Mesothelial cell of epicardium (in vitro differentiated cells): ENCODE measurements at regions not wholly inside any gene's neighbourhood (a gene's known extent, or its start where the extent isn't known, plus 50 kb on each side); places are given as distances from the start of the nearest gene placed in this dataset.
"Not testable (repeated sequence)": the region's sequence is repeated elsewhere in the genome, so short reads cannot be mapped to it uniquely, and the experiment has no call there.

Experiments
- DNase-seq, 2 experiments: peaks; one replicate each; pipeline ENCODE4 v3.0.0; 2021; ENCODE audit warnings: low spot score in 2 of 2; ENCODE audit not compliant: unreplicated experiment in 2 of 2
- H3K27ac Mint-ChIP-seq: 2 replicates; pipeline ENCODE4 v1.8.0; 2021; ENCODE audit warnings: mixed read lengths
- H3K27me3 Mint-ChIP-seq: 2 replicates; pipeline ENCODE4 v1.8.0; 2021; ENCODE audit warnings: low read depth, mixed read lengths
- H3K36me3 Mint-ChIP-seq: 2 replicates; pipeline ENCODE4 v1.8.0; 2021; ENCODE audit warnings: mixed read lengths
- H3K4me1 Mint-ChIP-seq: 2 replicates; pipeline ENCODE4 v1.8.0; 2021; ENCODE audit warnings: mixed read lengths
- H3K4me3 Mint-ChIP-seq: 2 replicates; pipeline ENCODE4 v1.8.0; 2021; ENCODE audit warnings: mild to moderate bottlenecking, moderate library complexity, mixed read lengths
- H3K9me3 Mint-ChIP-seq: 2 replicates; pipeline ENCODE4 v1.8.0; 2021; ENCODE audit warnings: mixed read lengths
- CTCF ChIP-seq: fragments of 200-600 bp; sonication (generic); IDR thresholded peaks from one replicate; pipeline ENCODE4 v1.5.0; 2021; ENCODE audit warnings: antibody characterized with exemption; ENCODE audit not compliant: unreplicated experiment

GRCh38 chr10:123221418-123221817 lies 67.2 kb downstream of the BUB3 start:
- TF ChIP-seq CTCF = no peak
- DNase-seq = no peak
- no peaks in the 10 kb centered on the region for H3K4me1 Mint-ChIP-seq
- no peaks in the 10 kb centered on the region for H3K27me3 Mint-ChIP-seq
- no peak overlapping the region for H3K4me3 Mint-ChIP-seq
- peaks cover 14% of the 10 kb centered on the region for H3K9me3 Mint-ChIP-seq
- no peak overlapping the region for H3K27ac Mint-ChIP-seq
- peaks cover under 1% of the 10 kb centered on the region for H3K36me3 Mint-ChIP-seq

GRCh38 chr10:123222832-123223231 lies 68.6 kb downstream of the BUB3 start:
- Mint-ChIP-seq H3K27ac (no peak overlapping the region), H3K27me3 (no peaks in the 10 kb centered on the region), H3K4me1 (no peaks in the 10 kb centered on the region), H3K36me3 (no peaks in the 10 kb centered on the region), H3K9me3 (peaks cover 5% of the 10 kb centered on the region), H3K4me3 (no peak overlapping the region)
- no peak for TF ChIP-seq CTCF
- no peak for DNase-seq

- no peak overlapping the region for H3K27ac Mint-ChIP-seq
- H3K27me3 Mint-ChIP-seq = no peaks in the 10 kb centered on the region
- H3K4me3 Mint-ChIP-seq = no peak overlapping the region
- no peaks in the 10 kb centered on the region for H3K36me3 Mint-ChIP-seq
- no peak for TF ChIP-seq CTCF
- DNase-seq = no peak
- peaks cover 9% of the 10 kb centered on the region for H3K9me3 Mint-ChIP-seq
- H3K4me1 Mint-ChIP-seq = peaks cover 9% of the 10 kb centered on the region
These were observed 73.5 kb downstream of the BUB3 start for GRCh38 chr10:123227706-123228105.

- Mint-ChIP-seq H3K4me3 (no peak overlapping the region), H3K9me3 (peaks cover 17% of the 10 kb centered on the region), H3K27me3 (no peaks in the 10 kb centered on the region), H3K27ac (no peak overlapping the region), H3K36me3 (peaks cover 1% of the 10 kb centered on the region), H3K4me1 (peaks cover 9% of the 10 kb centered on the region)
- no peak for DNase-seq
- no peak for TF ChIP-seq CTCF
These were observed 75.9 kb downstream of the BUB3 start for GRCh38 chr10:123229927-123230630.

- peaks cover 25% of the 10 kb centered on the region for H3K9me3 Mint-ChIP-seq
- not testable (repeated sequence) for DNase-seq, H3K4me1 Mint-ChIP-seq, H3K36me3 Mint-ChIP-seq, H3K27me3 Mint-ChIP-seq, H3K27ac Mint-ChIP-seq, H3K4me3 Mint-ChIP-seq
These were observed 78.7 kb downstream of the BUB3 start for GRCh38 chr10:123232879-123233278.

GRCh38 chr10:123235014-123235413 lies 80.8 kb downstream of the BUB3 start:
- peaks cover 25% of the 10 kb centered on the region for H3K9me3 Mint-ChIP-seq
- not testable (repeated sequence) for H3K4me1 Mint-ChIP-seq, DNase-seq, H3K27me3 Mint-ChIP-seq, H3K27ac Mint-ChIP-seq, H3K36me3 Mint-ChIP-seq, H3K4me3 Mint-ChIP-seq

- Mint-ChIP-seq H3K27ac (no peak overlapping the region), H3K4me1 (no peaks in the 10 kb centered on the region)
These were observed 81.9 kb downstream of the BUB3 start for GRCh38 chr10:123236126-123236525.

More at GRCh38 chr10:123236126-123236525, 81.9 kb downstream of the BUB3 start:
- no peak for DNase-seq
- Mint-ChIP-seq H3K9me3 (peaks cover 25% of the 10 kb centered on the region), H3K4me3 (no peak overlapping the region), H3K27me3 (peaks cover 9% of the 10 kb centered on the region), H3K36me3 (peaks cover 5% of the 10 kb centered on the region)
- no peak for TF ChIP-seq CTCF
